ENCODE measurements at regions not wholly inside any gene's neighbourhood (a gene's known extent, or its start where the extent isn't known, plus 50 kb on each side); places are given as distances from the start of the nearest gene placed in this dataset.
A peak's percentile ranks its signal among the peaks of the same experiment; 100 is the strongest.

- Histone ChIP-seq H3K4me3 (replicated peaks; ENCODE audit: insufficient read depth, low read length) (no peak overlapping the region), H3K27me3 (ENCODE audit: insufficient read depth, poor library complexity, severe bottlenecking) (no peaks in the 10 kb centered on the region), H3K27ac (replicated peaks) (no peak overlapping the region)
- no peak for DNase-seq (ENCODE audit: low read depth in 1 of 2, low spot score in 1 of 2)
- TF ChIP-seq POLR2AphosphoS5 (IDR thresholded peaks at IDR 0.05; ENCODE audit: low read depth) (no peak), CTCF (IDR thresholded peaks at IDR 0.05; ENCODE audit: insufficient read depth, low read length) (no peak), REST (IDR thresholded peaks at IDR 0.05; ENCODE audit: insufficient replicate concordance, low read depth) (no peak), GABPA (IDR thresholded peaks at IDR 0.05; ENCODE audit: low read depth) (no peak), SPI1 (IDR thresholded peaks at IDR 0.05; ENCODE audit: borderline replicate concordance, low read depth) (no peak)
These were observed 362.0 kb upstream of the NFE2L3 start for GRCh38 chr7:25789701-25790640.

GRCh38 chr7:25790963-25791362, 361.0 kb upstream of the NFE2L3 start:
- TF ChIP-seq REST (IDR thresholded peaks at IDR 0.05; ENCODE audit: insufficient replicate concordance, low read depth), result no peak
- no peak for TF ChIP-seq CTCF (IDR thresholded peaks at IDR 0.05; ENCODE audit: insufficient read depth, low read length)
- no peak for TF ChIP-seq GABPA (IDR thresholded peaks at IDR 0.05; ENCODE audit: low read depth)
- TF ChIP-seq POLR2AphosphoS5 (IDR thresholded peaks at IDR 0.05; ENCODE audit: low read depth), result no peak
- no peak for TF ChIP-seq SPI1 (IDR thresholded peaks at IDR 0.05; ENCODE audit: borderline replicate concordance, low read depth)
- DNase-seq (ENCODE audit: low read depth in 1 of 2, low spot score in 1 of 2), result no peak
- H3K4me3 ChIP-seq (replicated peaks; ENCODE audit: insufficient read depth, low read length), result no peak overlapping the region
- no peaks in the 10 kb centered on the region for H3K27me3 ChIP-seq (ENCODE audit: insufficient read depth, poor library complexity, severe bottlenecking)
- H3K27ac ChIP-seq (replicated peaks), result no peak overlapping the region

- Histone ChIP-seq H3K4me3 (replicated peaks; ENCODE audit: insufficient read depth, low read length) (no peak overlapping the region), H3K27ac (replicated peaks) (no peak overlapping the region), H3K27me3 (ENCODE audit: insufficient read depth, poor library complexity, severe bottlenecking) (no peaks in the 10 kb centered on the region)
- peak in 1 of 2 experiments; percentile 23 for DNase-seq (ENCODE audit: low read depth in 1 of 2, low spot score in 1 of 2)
- TF ChIP-seq SPI1 (IDR thresholded peaks at IDR 0.05; ENCODE audit: borderline replicate concordance, low read depth) (peak; percentile 68), POLR2AphosphoS5 (IDR thresholded peaks at IDR 0.05; ENCODE audit: low read depth) (no peak), REST (IDR thresholded peaks at IDR 0.05; ENCODE audit: insufficient replicate concordance, low read depth) (no peak), GABPA (IDR thresholded peaks at IDR 0.05; ENCODE audit: low read depth) (no peak), CTCF (IDR thresholded peaks at IDR 0.05; ENCODE audit: insufficient read depth, low read length) (no peak)
These were observed 359.4 kb upstream of the NFE2L3 start for GRCh38 chr7:25792586-25792985.

All from HL-60 (cell line).